Neuronal stem cell (in vitro differentiated cells): ENCODE measurements at regions not wholly inside any gene's neighbourhood (a gene's known extent, or its start where the extent isn't known, plus 50 kb on each side); places are given as distances from the start of the nearest gene placed in this dataset.
A peak's percentile ranks its signal among the peaks of the same experiment; 100 is the strongest.

Experiments used
- DNase-seq: peaks from one replicate; pipeline ENCODE4 v3.0.0-alpha.2; 2013; ENCODE audit warnings: low spot score
- H2AFZ ChIP-seq: one replicate; pipeline ENCODE4 v1.6.1; 2013; ENCODE audit warnings: mild to moderate bottlenecking, low read length, inconsistent platforms
- H2AK5ac ChIP-seq: 2 replicates; pipeline ENCODE4 v1.6.1; 2013; ENCODE audit warnings: low read depth, mild to moderate bottlenecking, inconsistent platforms, low read length, moderate library complexity, mixed read lengths
- H2BK120ac ChIP-seq: 2 replicates; pipeline ENCODE4 v1.6.1; 2013; ENCODE audit warnings: low read depth, mild to moderate bottlenecking, inconsistent platforms, low read length, moderate library complexity, mixed read lengths
- H2BK12ac ChIP-seq: one replicate; pipeline ENCODE4 v1.6.1; 2013; ENCODE audit warnings: low read length, inconsistent platforms
- H2BK15ac ChIP-seq: 2 replicates; pipeline ENCODE4 v1.6.1; 2013; ENCODE audit warnings: mild to moderate bottlenecking, low read length, inconsistent platforms, mixed read lengths
- H2BK5ac ChIP-seq: one replicate; pipeline ENCODE4 v1.6.1; 2013; ENCODE audit warnings: inconsistent platforms, mild to moderate bottlenecking, low read length, moderate library complexity
- H3K14ac ChIP-seq: one replicate; pipeline ENCODE4 v1.6.1; 2013; ENCODE audit warnings: low read length, inconsistent platforms
- H3K18ac ChIP-seq: 2 replicates; pipeline ENCODE4 v1.6.1; 2013; ENCODE audit warnings: low read length, inconsistent platforms
- H3K23ac ChIP-seq: 2 replicates; pipeline ENCODE4 v1.6.1; 2013; ENCODE audit warnings: low read depth, mild to moderate bottlenecking, mixed read lengths, low read length, inconsistent platforms; ENCODE audit not compliant: poor library complexity
- H3K27ac ChIP-seq: replicated peaks from 3 replicates; pipeline ENCODE4 v1.5.1; 2013; ENCODE audit warnings: low read length, inconsistent platforms
- H3K27me3 ChIP-seq, 3 experiments: 2 replicates each; pipeline ENCODE4 v1.6.1; 2013; ENCODE audit warnings: low read length in 3 of 3, mild to moderate bottlenecking in 2 of 3, inconsistent platforms in 1 of 3, low read depth in 1 of 3, mixed read lengths in 1 of 3, moderate library complexity in 1 of 3; ENCODE audit not compliant: control insufficient read depth in 3 of 3, insufficient read depth in 3 of 3
- H3K36me3 ChIP-seq, 2 donors: replicated peaks in 1 of 2; 2 replicates each; pipeline ENCODE4 v1.6.1; 2013; ENCODE audit warnings: low read length in 2 of 2; ENCODE audit not compliant: control insufficient read depth in 2 of 2, insufficient read depth in 2 of 2
- H3K4ac ChIP-seq: 2 replicates; pipeline ENCODE4 v1.6.1; 2013; ENCODE audit warnings: inconsistent platforms, mild to moderate bottlenecking, low read length, moderate library complexity
- H3K4me1 ChIP-seq, 2 donors: 1 replicate in 1 of 2; 2 replicates in 1 of 2; pipeline ENCODE4 v1.6.1; 2013; ENCODE audit warnings: low read length in 2 of 2, low read depth in 1 of 2; ENCODE audit not compliant: control insufficient read depth in 2 of 2, insufficient read depth in 1 of 2
- H3K4me2 ChIP-seq: one replicate; pipeline ENCODE4 v1.6.1; 2013; ENCODE audit warnings: mild to moderate bottlenecking, low read length, inconsistent platforms; ENCODE audit not compliant: insufficient read depth, poor library complexity, severe bottlenecking
- H3K4me3 ChIP-seq, 2 donors: 2 replicates each; pipeline ENCODE4 v1.5.1; 2013; ENCODE audit warnings: low read length in 2 of 2, mild to moderate bottlenecking in 2 of 2, inconsistent platforms in 1 of 2, moderate library complexity in 1 of 2
- H3K79me1 ChIP-seq: one replicate; pipeline ENCODE4 v1.6.1; 2013; ENCODE audit warnings: low read depth, mild to moderate bottlenecking, inconsistent platforms, low read length, moderate library complexity
- H3K9ac ChIP-seq: one replicate; pipeline ENCODE4 v1.6.1; 2013; ENCODE audit warnings: mild to moderate bottlenecking, low read depth, low read length, inconsistent platforms; ENCODE audit not compliant: poor library complexity
- H3K9me3 ChIP-seq, 2 donors: replicated peaks in 1 of 2; 2 replicates each; pipeline versions ENCODE3 to v1.6.1; 2013; ENCODE audit warnings: low read length in 2 of 2, mild to moderate bottlenecking in 2 of 2, inconsistent platforms in 1 of 2, low read depth in 1 of 2, mixed read lengths in 1 of 2, moderate library complexity in 1 of 2; ENCODE audit not compliant: control insufficient read depth in 2 of 2, insufficient read depth in 1 of 2
- H4K8ac ChIP-seq: one replicate; pipeline ENCODE4 v1.6.1; 2013; ENCODE audit warnings: low read depth, mild to moderate bottlenecking, inconsistent platforms, low read length, moderate library complexity
- H4K91ac ChIP-seq: one replicate; pipeline ENCODE4 v1.6.1; 2013; ENCODE audit warnings: low read length, low read depth, mild to moderate bottlenecking, inconsistent platforms; ENCODE audit not compliant: poor library complexity
- WGBS, 2 donors: extraction: QIAGEN DNeasy Blood & Tissue Kit; methylation state at CpG; one replicate each; pipeline ENCODE4 v1.1.7; 2013; ENCODE audit warnings: missing lambda C conversion rate in 2 of 2, mixed read lengths in 1 of 2; ENCODE audit not compliant: insufficient read length in 2 of 2, insufficient replicate concordance in 1 of 2; ENCODE audit errors: extremely low coverage in 2 of 2; 5-methylcytosine and 5-hydroxymethylcytosine counted together

- no peak overlapping the region for H3K4me3 ChIP-seq
- no peaks in the 10 kb centered on the region for H3K9me3 ChIP-seq
- H3K4ac ChIP-seq, result no peak overlapping the region
- H4K8ac ChIP-seq, result no peak overlapping the region
- no peak overlapping the region for H3K14ac ChIP-seq
- H3K4me2 ChIP-seq, result no peak overlapping the region
- WGBS, 2 donors, result no CpG with 5 or more reads among the region's 2 CpGs
- H2BK5ac ChIP-seq, result no peak overlapping the region
- no peaks in the 10 kb centered on the region for H3K4me1 ChIP-seq
- H4K91ac ChIP-seq, result no peak overlapping the region
- H2BK12ac ChIP-seq, result no peak overlapping the region
- H3K23ac ChIP-seq, result no peak overlapping the region
- H2AK5ac ChIP-seq, result no peak overlapping the region
- no peak overlapping the region for H3K9ac ChIP-seq
- H3K36me3 ChIP-seq, result no peaks in the 10 kb centered on the region
- no peak overlapping the region for H2BK120ac ChIP-seq
- H3K27me3 ChIP-seq, result no peaks in the 10 kb centered on the region
- H3K18ac ChIP-seq, result no peak overlapping the region
- no peak overlapping the region for H3K27ac ChIP-seq
- H3K79me1 ChIP-seq, result no peaks in the 10 kb centered on the region
- no peak overlapping the region for H2AFZ ChIP-seq
- no peak overlapping the region for H2BK15ac ChIP-seq
- no peak for DNase-seq
Measured at GRCh38 chr9:8206720-8207119, 407.1 kb upstream of the DMAC1 start.

DNA sequence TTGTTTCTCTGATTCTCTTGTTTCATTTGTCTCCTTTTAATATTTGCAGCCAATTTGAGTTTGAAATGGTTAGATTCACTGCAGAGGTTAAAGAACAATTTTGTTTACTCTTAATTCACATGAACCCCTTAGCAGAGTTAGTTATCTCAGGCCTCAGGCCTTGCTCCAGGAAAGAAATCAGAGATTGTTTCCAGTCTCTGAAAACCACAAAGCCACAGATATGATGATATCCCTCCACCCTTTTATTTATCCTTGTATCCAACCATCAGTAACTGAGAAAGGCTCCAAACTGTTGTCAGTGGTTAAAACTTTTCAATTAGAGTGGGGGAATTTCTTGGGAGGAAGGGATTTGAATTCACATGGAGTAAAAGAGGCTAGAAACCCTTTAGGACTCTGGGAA, 406.0 kb upstream of the DMAC1 start:
- no peak overlapping the region for H4K91ac ChIP-seq

DNA sequence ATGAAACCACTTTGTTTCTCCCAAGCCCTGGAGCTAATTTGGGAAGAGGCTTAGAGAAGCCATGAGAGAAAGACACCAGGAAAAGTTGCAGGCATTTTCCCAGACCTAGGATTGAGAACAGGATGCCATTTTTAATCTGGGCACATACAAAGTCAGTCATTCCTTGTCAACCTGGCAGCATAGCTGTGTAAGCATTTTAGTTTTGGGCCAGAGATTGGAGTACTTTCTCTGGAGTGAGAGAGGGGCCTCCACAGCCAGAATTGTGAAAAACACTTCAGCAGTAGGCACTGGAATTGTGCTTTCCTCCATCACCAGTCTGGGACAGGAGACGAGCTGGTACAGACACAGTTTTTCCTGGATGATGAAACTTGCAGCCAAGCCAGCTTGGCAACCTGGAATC, 390.3 kb upstream of the DMAC1 start:
- no peak overlapping the region for H2BK5ac ChIP-seq
- no peak overlapping the region for H2BK15ac ChIP-seq
- H3K79me1 ChIP-seq, result no peaks in the 10 kb centered on the region
- H3K4me3 ChIP-seq, result no peak overlapping the region
- no peaks in the 10 kb centered on the region for H3K27me3 ChIP-seq
- peak overlapping the region; percentile 12 for H2AFZ ChIP-seq
- no peak overlapping the region for H3K18ac ChIP-seq
- no peak overlapping the region for H3K23ac ChIP-seq
- no peak for DNase-seq
- no peak overlapping the region for H4K91ac ChIP-seq
- H3K27ac ChIP-seq, result no peak overlapping the region
- H4K8ac ChIP-seq, result no peak overlapping the region
- no peak overlapping the region for H2AK5ac ChIP-seq
- no peak overlapping the region for H3K4me2 ChIP-seq
- no peak overlapping the region for H3K4ac ChIP-seq
- WGBS, 2 donors, result no CpG with 5 or more reads among the region's 1 CpG
- no peak overlapping the region for H2BK120ac ChIP-seq
- H2BK12ac ChIP-seq, result no peak overlapping the region
- H3K9me3 ChIP-seq, result peaks cover 6 to 14% of the 10 kb centered on the region in 2 donors
- no peaks in the 10 kb centered on the region for H3K36me3 ChIP-seq
- H3K9ac ChIP-seq, result no peak overlapping the region
- H3K4me1 ChIP-seq, result no peaks in the 10 kb centered on the region
- H3K14ac ChIP-seq, result no peak overlapping the region

More for the DNA sequence above, 406.0 kb upstream of the DMAC1 start:
- no peaks in the 10 kb centered on the region for H3K79me1 ChIP-seq
- H3K4ac ChIP-seq, result no peak overlapping the region
- H3K4me3 ChIP-seq, result no peak overlapping the region
- no peak overlapping the region for H2AFZ ChIP-seq
- no peak overlapping the region for H3K4me2 ChIP-seq
- H4K8ac ChIP-seq, result no peak overlapping the region
- no peak overlapping the region for H3K23ac ChIP-seq
- H3K27me3 ChIP-seq, result no peaks in the 10 kb centered on the region
- no peak overlapping the region for H3K27ac ChIP-seq
- no peak overlapping the region for H2AK5ac ChIP-seq
- H3K18ac ChIP-seq, result no peak overlapping the region
- H3K9me3 ChIP-seq, result no peaks in the 10 kb centered on the region
- H2BK12ac ChIP-seq, result no peak overlapping the region
- no peak overlapping the region for H3K14ac ChIP-seq
- H2BK120ac ChIP-seq, result no peak overlapping the region
- no peaks in the 10 kb centered on the region for H3K4me1 ChIP-seq
- no peaks in the 10 kb centered on the region for H3K36me3 ChIP-seq
- no peak for DNase-seq
- no peak overlapping the region for H2BK15ac ChIP-seq
- no peak overlapping the region for H2BK5ac ChIP-seq
- H3K9ac ChIP-seq, result no peak overlapping the region

DNA sequence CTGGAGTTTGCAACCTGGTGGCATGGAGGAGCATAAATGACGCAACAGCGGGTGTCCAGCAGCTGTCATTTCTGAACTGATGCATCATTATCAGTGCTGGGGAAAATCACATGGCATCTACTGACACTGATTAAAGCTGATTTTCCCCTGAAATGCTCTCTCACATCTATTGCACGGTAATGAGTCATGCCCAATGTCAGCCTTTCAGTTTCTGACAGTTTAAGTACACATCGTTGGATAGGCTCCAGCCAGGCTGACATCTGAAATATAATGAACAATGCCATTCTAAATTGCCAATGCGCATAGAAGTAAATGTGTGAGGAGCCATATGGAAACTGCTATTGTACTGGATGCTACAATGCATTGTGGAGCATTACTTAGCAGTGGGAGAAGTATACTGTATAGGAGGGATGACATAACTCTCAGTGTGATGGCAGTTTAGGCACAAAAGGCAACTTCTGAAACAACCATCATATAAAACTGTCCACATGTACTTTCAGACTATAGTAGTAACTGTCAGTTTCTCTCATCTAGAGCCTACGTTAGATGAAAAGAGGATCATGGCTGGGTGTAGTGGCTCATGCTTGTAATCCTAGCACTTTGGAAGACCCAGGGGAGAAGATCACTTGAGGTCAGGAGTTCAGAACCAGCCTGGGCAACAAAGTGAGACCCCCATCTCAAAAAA, 389.3 kb upstream of the DMAC1 start:
- no peaks in the 10 kb centered on the region for H3K27me3 ChIP-seq
- WGBS, 2 donors, result no CpG with 5 or more reads among the region's 6 CpGs
- H4K8ac ChIP-seq, result no peak overlapping the region
- no peak overlapping the region for H3K9ac ChIP-seq
- H3K36me3 ChIP-seq, result no peaks in the 10 kb centered on the region
- no peak overlapping the region for H3K4me2 ChIP-seq
- H3K14ac ChIP-seq, result no peak overlapping the region
- no peak overlapping the region for H2AFZ ChIP-seq
- H3K9me3 ChIP-seq, result peaks cover 6 to 14% of the 10 kb centered on the region in 2 donors
- no peaks in the 10 kb centered on the region for H3K4me1 ChIP-seq
- H3K4ac ChIP-seq, result no peak overlapping the region
- H3K4me3 ChIP-seq, result no peak overlapping the region
- H2BK120ac ChIP-seq, result no peak overlapping the region
- H3K23ac ChIP-seq, result no peak overlapping the region
- DNase-seq, result no peak
- H2BK12ac ChIP-seq, result no peak overlapping the region
- H3K79me1 ChIP-seq, result no peaks in the 10 kb centered on the region
- no peak overlapping the region for H2AK5ac ChIP-seq
- no peak overlapping the region for H2BK5ac ChIP-seq
- H2BK15ac ChIP-seq, result no peak overlapping the region
- no peak overlapping the region for H3K18ac ChIP-seq
- no peak overlapping the region for H4K91ac ChIP-seq
- H3K27ac ChIP-seq, result no peak overlapping the region
